H9 (cell line): ENCODE measurements at regions not wholly inside any gene's neighbourhood (a gene's known extent, or its start where the extent isn't known, plus 50 kb on each side); places are given as distances from the start of the nearest gene placed in this dataset.

Source experiments
- DNase-seq: peaks from one replicate; pipeline ENCODE4 v3.0.0-alpha.2; 2017
- H2AFZ ChIP-seq: one replicate; pipeline ENCODE4 v1.6.1; 2013; ENCODE audit warnings: mild to moderate bottlenecking, low read length, control low read depth, moderate library complexity
- H2AK5ac ChIP-seq: 2 replicates; pipeline ENCODE4 v1.6.1; 2013; ENCODE audit warnings: low read length, control low read depth, mixed read lengths; ENCODE audit not compliant: insufficient read length
- H2BK120ac ChIP-seq: one replicate; pipeline ENCODE4 v1.6.1; 2013; ENCODE audit warnings: low read depth, mild to moderate bottlenecking, low read length, control low read depth, inconsistent platforms; ENCODE audit not compliant: poor library complexity, severe bottlenecking
- H2BK12ac ChIP-seq: 2 replicates; pipeline ENCODE4 v1.6.1; 2013; ENCODE audit warnings: low read length, control low read depth, mixed read lengths, low read depth; ENCODE audit not compliant: insufficient read length
- H2BK15ac ChIP-seq: 2 replicates; pipeline ENCODE4 v1.6.1; 2013; ENCODE audit warnings: low read depth, low read length, control low read depth
- H2BK20ac ChIP-seq: one replicate; pipeline ENCODE4 v1.6.1; 2013; ENCODE audit warnings: low read depth, mild to moderate bottlenecking, low read length, control low read depth, inconsistent platforms; ENCODE audit not compliant: poor library complexity, severe bottlenecking
- H2BK5ac ChIP-seq: 2 replicates; pipeline ENCODE4 v1.6.1; 2013; ENCODE audit warnings: low read length, control low read depth, mixed read lengths; ENCODE audit not compliant: insufficient read length
- H3K14ac ChIP-seq: 2 replicates; pipeline ENCODE4 v1.6.1; 2013; ENCODE audit warnings: low read length, control low read depth; ENCODE audit not compliant: insufficient read depth
- H3K18ac ChIP-seq: 2 replicates; pipeline ENCODE4 v1.6.1; 2013; ENCODE audit warnings: low read depth, mild to moderate bottlenecking, mixed read lengths, low read length, control low read depth; ENCODE audit not compliant: insufficient read length
- H3K23ac ChIP-seq: 2 replicates; pipeline ENCODE4 v1.6.1; 2013; ENCODE audit warnings: low read length, control low read depth, mixed read lengths, low read depth; ENCODE audit not compliant: insufficient read length
- H3K23me2 ChIP-seq: 2 replicates; pipeline ENCODE4 v1.6.1; 2013; ENCODE audit warnings: low read depth, mild to moderate bottlenecking, mixed read lengths, low read length, control low read depth; ENCODE audit not compliant: insufficient read length, poor library complexity, severe bottlenecking
- H3K27ac ChIP-seq: 2 replicates; pipeline ENCODE4 v1.5.1; 2013; ENCODE audit warnings: low read length, control low read depth, mixed read lengths, low read depth; ENCODE audit not compliant: insufficient read length
- H3K27me3 ChIP-seq: 2 replicates; pipeline ENCODE4 v1.6.1; 2013; ENCODE audit warnings: low read length, control low read depth, inconsistent platforms; ENCODE audit not compliant: insufficient read depth
- H3K4ac ChIP-seq: 2 replicates; pipeline ENCODE4 v1.6.1; 2013; ENCODE audit warnings: low read depth, mild to moderate bottlenecking, control low read depth, inconsistent platforms, low read length, moderate library complexity
- H3K4me1 ChIP-seq: 2 replicates; pipeline ENCODE4 v1.6.1; 2013; ENCODE audit warnings: low read length, control low read depth, inconsistent platforms; ENCODE audit not compliant: insufficient read depth
- H3K4me2 ChIP-seq: 2 replicates; pipeline ENCODE4 v1.6.1; 2013; ENCODE audit warnings: low read length, control low read depth, mixed read lengths; ENCODE audit not compliant: insufficient read length, insufficient read depth
- H3K56ac ChIP-seq: 2 replicates; pipeline ENCODE4 v1.6.1; 2013; ENCODE audit warnings: low read depth, mild to moderate bottlenecking, mixed read lengths, low read length, control low read depth; ENCODE audit not compliant: insufficient read length
- H3K79me1 ChIP-seq: 2 replicates; pipeline ENCODE4 v1.6.1; 2013; ENCODE audit warnings: low read depth, mild to moderate bottlenecking, moderate library complexity, low read length, control low read depth, inconsistent platforms; ENCODE audit not compliant: insufficient read depth, poor library complexity, severe bottlenecking
- H3K79me2 ChIP-seq: 2 replicates; pipeline ENCODE4 v1.6.1; 2013; ENCODE audit warnings: low read length, control low read depth, inconsistent platforms; ENCODE audit not compliant: insufficient read depth
- H3K9ac ChIP-seq: 2 replicates; pipeline ENCODE4 v1.6.1; 2013; ENCODE audit warnings: low read length, control low read depth, mixed read lengths; ENCODE audit not compliant: insufficient read length; ENCODE audit errors: extremely low read depth
- H3K9me3 ChIP-seq: one replicate; pipeline ENCODE4 v1.6.1; 2013; ENCODE audit warnings: low read depth, low read length, inconsistent platforms; ENCODE audit not compliant: control insufficient read depth
- H3T11ph ChIP-seq: one replicate; pipeline ENCODE4 v1.6.1; 2013; ENCODE audit warnings: mild to moderate bottlenecking, low read length, control low read depth, inconsistent platforms
- H4K20me1 ChIP-seq: one replicate; pipeline ENCODE4 v1.6.1; 2013; ENCODE audit not compliant: control insufficient read depth, insufficient read length, insufficient read depth
- H4K5ac ChIP-seq: 2 replicates; pipeline ENCODE4 v1.6.1; 2013; ENCODE audit warnings: low read depth, mild to moderate bottlenecking, mixed read lengths, low read length, control low read depth; ENCODE audit not compliant: insufficient read length
- H4K8ac ChIP-seq: replicated peaks from 2 replicates; pipeline ENCODE4 v1.6.1; 2013; ENCODE audit warnings: low read length, control low read depth, mixed read lengths, low read depth; ENCODE audit not compliant: insufficient read length
- H4K91ac ChIP-seq: 2 replicates; pipeline ENCODE4 v1.6.1; 2013; ENCODE audit warnings: low read depth, mild to moderate bottlenecking, moderate library complexity, mixed read lengths, low read length, control low read depth; ENCODE audit not compliant: insufficient read length
- H3K27ac Mint-ChIP-seq, 3 experiments: 2 replicates in 2 of 3; 3 replicates in 1 of 3; pipeline ENCODE4 v1.8.0; 2020 to 2021; ENCODE audit warnings: mixed read lengths in 3 of 3, mild to moderate bottlenecking in 1 of 3, moderate library complexity in 1 of 3
- H3K27me3 Mint-ChIP-seq: 2 replicates; pipeline ENCODE4 v1.8.0; 2021; ENCODE audit warnings: low read depth, mild to moderate bottlenecking, moderate library complexity, mixed read lengths
- H3K36me3 Mint-ChIP-seq, 3 experiments: 2 replicates in 2 of 3; 3 replicates in 1 of 3; pipeline ENCODE4 v1.8.0; 2020 to 2021; ENCODE audit warnings: low read depth in 3 of 3, mixed read lengths in 3 of 3; ENCODE audit not compliant: insufficient read depth in 1 of 3
- H3K4me1 Mint-ChIP-seq, 2 experiments: 2 replicates each; pipeline ENCODE4 v1.8.0; 2020; ENCODE audit warnings: mixed read lengths in 2 of 2
- H3K4me3 Mint-ChIP-seq, 2 experiments: 2 replicates in 1 of 2; 3 replicates in 1 of 2; pipeline ENCODE4 v1.8.0; 2020 to 2021; ENCODE audit warnings: mild to moderate bottlenecking in 2 of 2, mixed read lengths in 2 of 2, moderate library complexity in 1 of 2
- H3K9me3 Mint-ChIP-seq, 2 experiments: 2 replicates in 1 of 2; 3 replicates in 1 of 2; pipeline ENCODE4 v1.8.0; 2020; ENCODE audit warnings: mild to moderate bottlenecking in 2 of 2, mixed read lengths in 2 of 2, moderate library complexity in 1 of 2
- CTCF ChIP-seq: fragments of 200-600 bp; sonication (generic); conservative IDR thresholded peaks from 3 replicates; pipeline ENCODE4 v1.8.0; 2021; ENCODE audit warnings: antibody characterized with exemption, mild to moderate bottlenecking
- WGBS: extraction: QIAGEN DNeasy Blood & Tissue Kit; methylation state at CpG from one replicate; pipeline ENCODE4 v1.1.7; 2013; ENCODE audit warnings: missing lambda C conversion rate, low lambda C conversion rate, mixed read lengths; ENCODE audit not compliant: insufficient read length; ENCODE audit errors: extremely low coverage; 5-methylcytosine and 5-hydroxymethylcytosine counted together

GRCh38 chr4:11342401-11342800 lies 86.3 kb downstream of the HS3ST1 start:
- no peak overlapping the region for H3T11ph ChIP-seq
- H2BK20ac ChIP-seq: no peak overlapping the region
- Mint-ChIP-seq H3K4me3 (no peak overlapping the region), H3K27ac (no peak overlapping the region), H3K36me3 (no peaks in the 10 kb centered on the region), H3K27me3 (no peaks in the 10 kb centered on the region; the same call in 1 of the 2 replicates), H3K9me3 (no peaks in the 10 kb centered on the region), H3K4me1 (peaks cover 2 to 13% of the 10 kb centered on the region in 2 experiments)
- no peak overlapping the region for H3K18ac ChIP-seq
- H2BK5ac ChIP-seq: no peak overlapping the region
- WGBS: no CpG with 5 or more reads among the region's 6 CpGs
- H3K23ac ChIP-seq: no peak overlapping the region
- H3K27me3 ChIP-seq: no peaks in the 10 kb centered on the region
- no peaks in the 10 kb centered on the region for H3K23me2 ChIP-seq
- no peaks in the 10 kb centered on the region; the same call in 1 of the 2 replicates for H3K4me1 ChIP-seq
- no peak overlapping the region for H3K27ac ChIP-seq
- H2AK5ac ChIP-seq: no peak overlapping the region
- no peak overlapping the region for H4K8ac ChIP-seq
- H2BK12ac ChIP-seq: no peak overlapping the region
- no peak overlapping the region for H3K4ac ChIP-seq
- no peak overlapping the region for H3K4me2 ChIP-seq
- H4K20me1 ChIP-seq: no peaks in the 10 kb centered on the region
- no peaks in the 10 kb centered on the region for H3K79me2 ChIP-seq
- H3K79me1 ChIP-seq: no peaks in the 10 kb centered on the region
- no peaks in the 10 kb centered on the region for H3K9me3 ChIP-seq
- no peak overlapping the region for H3K14ac ChIP-seq
- no peak for TF ChIP-seq CTCF
- H4K5ac ChIP-seq: no peak overlapping the region
- no peak overlapping the region for H2BK15ac ChIP-seq
- DNase-seq: no peak
- H2BK120ac ChIP-seq: no peak overlapping the region
- H3K56ac ChIP-seq: no peak overlapping the region
- no peak overlapping the region for H4K91ac ChIP-seq
- H2AFZ ChIP-seq: no peak overlapping the region
- no peak overlapping the region for H3K9ac ChIP-seq
